ENCODE measurements at regions not wholly inside any gene's neighbourhood (a gene's known extent, or its start where the extent isn't known, plus 50 kb on each side); places are given as distances from the start of the nearest gene placed in this dataset.

DNA sequence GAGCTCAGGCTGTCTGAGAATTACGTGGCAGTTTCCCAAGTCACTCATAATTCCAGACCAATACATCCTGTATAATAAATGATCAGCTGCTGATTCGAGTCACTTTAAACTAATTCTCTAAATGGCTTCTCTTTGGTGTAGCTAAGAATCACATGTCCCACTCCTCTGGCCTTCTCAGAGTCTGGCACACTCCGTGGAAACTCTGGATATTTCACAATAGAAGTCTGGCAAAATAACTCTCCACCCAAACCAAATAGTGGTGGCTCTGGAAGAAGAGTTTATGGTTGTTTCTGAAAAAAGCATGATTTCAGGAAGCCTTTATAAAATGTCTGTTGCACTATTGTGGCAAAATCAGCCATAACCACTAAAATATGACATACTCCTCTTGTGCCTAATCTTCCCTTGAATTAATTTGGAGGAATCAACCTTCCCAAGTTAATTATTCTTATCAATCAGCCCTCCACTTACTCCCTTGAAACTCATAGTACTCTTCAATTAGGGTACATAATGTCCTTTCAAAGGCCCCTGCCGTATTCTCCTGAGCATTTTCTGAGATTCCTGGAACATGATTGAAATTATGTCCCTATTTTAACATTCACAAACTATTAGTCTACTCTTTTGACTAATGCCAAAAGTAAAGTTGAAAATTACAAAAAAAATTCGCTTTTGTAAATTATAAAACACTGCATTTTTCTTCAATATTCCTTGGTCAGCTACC, 991.6 kb downstream of the FAT4 start:
- H3K36me3 Mint-ChIP-seq: peaks cover 2% of the 10 kb centered on the region
- ChIA-PET POLR2A (no interaction called here), CTCF (no interaction called here)
- no peak overlapping the region for H3K4me3 Mint-ChIP-seq
- DNase-seq (ENCODE audit: low spot score) (no peak), ATAC-seq (no peak)
- H3K9me3 Mint-ChIP-seq: peaks cover 9% of the 10 kb centered on the region
- peaks cover 11% of the 10 kb centered on the region for H3K4me1 Mint-ChIP-seq
- H3K27ac Mint-ChIP-seq: no peak overlapping the region
- H3K27me3 Mint-ChIP-seq (ENCODE audit: low read depth): no peaks in the 10 kb centered on the region
- TF ChIP-seq ZNF263 (CRISPR knock-in tag; IDR thresholded peaks at IDR 0.05; ENCODE audit: low read depth) (no peak), ZNF423 (CRISPR knock-in tag; IDR thresholded peaks at IDR 0.05) (no peak), MXD4 (CRISPR knock-in tag; IDR thresholded peaks at IDR 0.05; ENCODE audit: borderline replicate concordance) (no peak), ZNF671 (CRISPR knock-in tag; IDR thresholded peaks at IDR 0.05) (no peak), OVOL2 (CRISPR knock-in tag; IDR thresholded peaks at IDR 0.05; ENCODE audit: borderline replicate concordance) (no peak), ZNF232 (CRISPR knock-in tag; IDR thresholded peaks at IDR 0.05) (no peak), ZNF416 (CRISPR knock-in tag; IDR thresholded peaks at IDR 0.05) (no peak), FOXK1 (CRISPR knock-in tag; IDR thresholded peaks at IDR 0.05) (no peak), GABPB1 (CRISPR knock-in tag; IDR thresholded peaks at IDR 0.05) (no peak), RORB (CRISPR knock-in tag; IDR thresholded peaks at IDR 0.05) (no peak)
- TF ChIP-seq, protein P1, sequence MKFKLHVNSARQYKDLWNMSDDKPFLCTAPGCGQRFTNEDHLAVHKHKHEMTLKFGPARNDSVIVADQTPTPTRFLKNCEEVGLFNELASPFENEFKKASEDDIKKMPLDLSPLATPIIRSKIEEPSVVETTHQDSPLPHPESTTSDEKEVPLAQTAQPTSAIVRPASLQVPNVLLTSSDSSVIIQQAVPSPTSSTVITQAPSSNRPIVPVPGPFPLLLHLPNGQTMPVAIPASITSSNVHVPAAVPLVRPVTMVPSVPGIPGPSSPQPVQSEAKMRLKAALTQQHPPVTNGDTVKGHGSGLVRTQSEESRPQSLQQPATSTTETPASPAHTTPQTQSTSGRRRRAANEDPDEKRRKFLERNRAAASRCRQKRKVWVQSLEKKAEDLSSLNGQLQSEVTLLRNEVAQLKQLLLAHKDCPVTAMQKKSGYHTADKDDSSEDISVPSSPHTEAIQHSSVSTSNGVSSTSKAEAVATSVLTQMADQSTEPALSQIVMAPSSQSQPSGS (CRISPR knock-in tag; IDR thresholded peaks at IDR 0.05; ENCODE audit: borderline replicate concordance, low read depth): no peak
- TF ChIP-seq, protein P2, sequence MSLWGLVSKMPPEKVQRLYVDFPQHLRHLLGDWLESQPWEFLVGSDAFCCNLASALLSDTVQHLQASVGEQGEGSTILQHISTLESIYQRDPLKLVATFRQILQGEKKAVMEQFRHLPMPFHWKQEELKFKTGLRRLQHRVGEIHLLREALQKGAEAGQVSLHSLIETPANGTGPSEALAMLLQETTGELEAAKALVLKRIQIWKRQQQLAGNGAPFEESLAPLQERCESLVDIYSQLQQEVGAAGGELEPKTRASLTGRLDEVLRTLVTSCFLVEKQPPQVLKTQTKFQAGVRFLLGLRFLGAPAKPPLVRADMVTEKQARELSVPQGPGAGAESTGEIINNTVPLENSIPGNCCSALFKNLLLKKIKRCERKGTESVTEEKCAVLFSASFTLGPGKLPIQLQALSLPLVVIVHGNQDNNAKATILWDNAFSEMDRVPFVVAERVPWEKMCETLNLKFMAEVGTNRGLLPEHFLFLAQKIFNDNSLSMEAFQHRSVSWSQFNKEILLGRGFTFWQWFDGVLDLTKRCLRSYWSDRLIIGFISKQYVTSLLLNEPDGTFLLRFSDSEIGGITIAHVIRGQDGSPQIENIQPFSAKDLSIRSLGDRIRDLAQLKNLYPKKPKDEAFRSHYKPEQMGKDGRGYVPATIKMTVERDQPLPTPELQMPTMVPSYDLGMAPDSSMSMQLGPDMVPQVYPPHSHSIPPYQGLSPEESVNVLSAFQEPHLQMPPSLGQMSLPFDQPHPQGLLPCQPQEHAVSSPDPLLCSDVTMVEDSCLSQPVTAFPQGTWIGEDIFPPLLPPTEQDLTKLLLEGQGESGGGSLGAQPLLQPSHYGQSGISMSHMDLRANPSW (CRISPR knock-in tag; conservative IDR thresholded peaks at IDR 0.05; ENCODE audit: low read depth): no peak
- TF ChIP-seq, protein P3, sequence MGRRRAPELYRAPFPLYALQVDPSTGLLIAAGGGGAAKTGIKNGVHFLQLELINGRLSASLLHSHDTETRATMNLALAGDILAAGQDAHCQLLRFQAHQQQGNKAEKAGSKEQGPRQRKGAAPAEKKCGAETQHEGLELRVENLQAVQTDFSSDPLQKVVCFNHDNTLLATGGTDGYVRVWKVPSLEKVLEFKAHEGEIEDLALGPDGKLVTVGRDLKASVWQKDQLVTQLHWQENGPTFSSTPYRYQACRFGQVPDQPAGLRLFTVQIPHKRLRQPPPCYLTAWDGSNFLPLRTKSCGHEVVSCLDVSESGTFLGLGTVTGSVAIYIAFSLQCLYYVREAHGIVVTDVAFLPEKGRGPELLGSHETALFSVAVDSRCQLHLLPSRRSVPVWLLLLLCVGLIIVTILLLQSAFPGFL (CRISPR knock-in tag; IDR thresholded peaks at IDR 0.05; ENCODE audit: borderline replicate concordance): no peak
- TF ChIP-seq, protein P4, sequence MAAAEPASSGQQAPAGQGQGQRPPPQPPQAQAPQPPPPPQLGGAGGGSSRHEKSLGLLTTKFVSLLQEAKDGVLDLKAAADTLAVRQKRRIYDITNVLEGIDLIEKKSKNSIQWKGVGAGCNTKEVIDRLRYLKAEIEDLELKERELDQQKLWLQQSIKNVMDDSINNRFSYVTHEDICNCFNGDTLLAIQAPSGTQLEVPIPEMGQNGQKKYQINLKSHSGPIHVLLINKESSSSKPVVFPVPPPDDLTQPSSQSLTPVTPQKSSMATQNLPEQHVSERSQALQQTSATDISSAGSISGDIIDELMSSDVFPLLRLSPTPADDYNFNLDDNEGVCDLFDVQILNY (CRISPR knock-in tag; IDR thresholded peaks at IDR 0.05): no peak
- TF ChIP-seq, protein P5, sequence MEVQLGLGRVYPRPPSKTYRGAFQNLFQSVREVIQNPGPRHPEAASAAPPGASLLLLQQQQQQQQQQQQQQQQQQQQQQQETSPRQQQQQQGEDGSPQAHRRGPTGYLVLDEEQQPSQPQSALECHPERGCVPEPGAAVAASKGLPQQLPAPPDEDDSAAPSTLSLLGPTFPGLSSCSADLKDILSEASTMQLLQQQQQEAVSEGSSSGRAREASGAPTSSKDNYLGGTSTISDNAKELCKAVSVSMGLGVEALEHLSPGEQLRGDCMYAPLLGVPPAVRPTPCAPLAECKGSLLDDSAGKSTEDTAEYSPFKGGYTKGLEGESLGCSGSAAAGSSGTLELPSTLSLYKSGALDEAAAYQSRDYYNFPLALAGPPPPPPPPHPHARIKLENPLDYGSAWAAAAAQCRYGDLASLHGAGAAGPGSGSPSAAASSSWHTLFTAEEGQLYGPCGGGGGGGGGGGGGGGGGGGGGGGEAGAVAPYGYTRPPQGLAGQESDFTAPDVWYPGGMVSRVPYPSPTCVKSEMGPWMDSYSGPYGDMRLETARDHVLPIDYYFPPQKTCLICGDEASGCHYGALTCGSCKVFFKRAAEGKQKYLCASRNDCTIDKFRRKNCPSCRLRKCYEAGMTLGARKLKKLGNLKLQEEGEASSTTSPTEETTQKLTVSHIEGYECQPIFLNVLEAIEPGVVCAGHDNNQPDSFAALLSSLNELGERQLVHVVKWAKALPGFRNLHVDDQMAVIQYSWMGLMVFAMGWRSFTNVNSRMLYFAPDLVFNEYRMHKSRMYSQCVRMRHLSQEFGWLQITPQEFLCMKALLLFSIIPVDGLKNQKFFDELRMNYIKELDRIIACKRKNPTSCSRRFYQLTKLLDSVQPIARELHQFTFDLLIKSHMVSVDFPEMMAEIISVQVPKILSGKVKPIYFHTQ (CRISPR knock-in tag; IDR thresholded peaks at IDR 0.05): no peak

DNA sequence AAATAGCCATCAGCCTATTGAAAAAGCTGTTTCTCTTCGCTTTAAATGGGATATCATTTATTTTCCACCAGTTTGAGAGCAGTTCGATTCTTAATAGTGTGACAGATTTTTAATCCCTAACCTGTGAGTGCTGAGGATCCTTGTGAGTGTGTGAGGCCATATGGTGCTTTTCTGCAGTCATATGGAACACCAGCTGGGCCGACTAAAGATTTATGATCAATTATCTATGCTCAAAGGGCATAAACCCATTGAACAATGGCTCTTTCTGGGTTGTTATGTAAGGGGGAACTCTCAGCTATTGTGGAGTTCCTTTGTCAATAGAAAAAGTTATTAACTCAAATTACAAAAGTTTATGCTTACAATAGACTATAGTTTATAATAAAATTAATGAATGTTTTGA, 1003.6 kb downstream of the FAT4 start:
- no peak for DNase-seq (ENCODE audit: low spot score)
- Mint-ChIP-seq H3K27me3 (ENCODE audit: low read depth) (no peaks in the 10 kb centered on the region), H3K4me3 (no peak overlapping the region), H3K9me3 (no peaks in the 10 kb centered on the region), H3K27ac (no peak overlapping the region), H3K36me3 (no peaks in the 10 kb centered on the region), H3K4me1 (no peaks in the 10 kb centered on the region)
- no peak for ATAC-seq
- CTCF ChIA-PET: no interaction called here
- TF ChIP-seq ATF1 (CRISPR knock-in tag; IDR thresholded peaks at IDR 0.05) (no peak), SP1 (CRISPR knock-in tag; conservative IDR thresholded peaks at IDR 0.05) (no peak), CREB1 (CRISPR knock-in tag; IDR thresholded peaks at IDR 0.05) (no peak), NFATC4 (CRISPR knock-in tag; IDR thresholded peaks at IDR 0.05) (no peak)
- POLR2A ChIA-PET: no interaction called here
